Esophagus muscularis mucosa (tissue), 4 donors: ENCODE measurements at regions not wholly inside any gene's neighbourhood (a gene's known extent, or its start where the extent isn't known, plus 50 kb on each side); places are given as distances from the start of the nearest gene placed in this dataset.
"Not testable (repeated sequence)": the region's sequence is repeated elsewhere in the genome, so short reads cannot be mapped to it uniquely, and the experiment has no call there.

Experiments used
- DNase-seq: peaks from one replicate; pipeline ENCODE4 v3.0.0-alpha.2; 2017; ENCODE audit errors: extremely low spot score
- H3K27ac ChIP-seq, 4 donors: fragments of 200-600 bp; sonication (generic); replicated peaks in 1 of 4; 1 replicate in 3 of 4; 2 replicates in 1 of 4; pipeline ENCODE4 v1.5.1; 2016 to 2019; ENCODE audit warnings: mild to moderate bottlenecking in 1 of 4
- H3K27me3 ChIP-seq, 4 donors: fragments of 200-600 bp; sonication (generic); one replicate each; pipeline versions ENCODE4 v1.5.1 to v1.6.0; 2016 to 2019
- H3K36me3 ChIP-seq, 4 donors: fragments of 200-600 bp; sonication (generic); one replicate each; pipeline ENCODE4 v1.5.1; 2016 to 2019
- H3K4me1 ChIP-seq, 4 donors: fragments of 200-600 bp; sonication (generic); one replicate each; pipeline ENCODE4 v1.5.1; 2016 to 2019
- H3K4me3 ChIP-seq, 4 donors: fragments of 200-600 bp; sonication (generic); 1 replicate in 2 of 4; 2 replicates in 2 of 4; pipeline ENCODE4 v1.5.1; 2016 to 2019; ENCODE audit warnings: mild to moderate bottlenecking in 4 of 4, moderate library complexity in 1 of 4
- H3K9me3 ChIP-seq, 4 donors: fragments of 200-600 bp; sonication (generic); 1 replicate in 3 of 4; 2 replicates in 1 of 4; pipeline ENCODE4 v1.5.1; 2016 to 2019
- EP300 ChIP-seq: sonication (generic); formaldehyde crosslinking; IDR thresholded peaks from one replicate; pipeline ENCODE4 v1.6.1; 2017; ENCODE audit warnings: antibody characterized with exemption
- POLR2A ChIP-seq: fragments of 450-650 bp; IDR thresholded peaks from one replicate; pipeline ENCODE4 v1.6.1; 2017; ENCODE audit warnings: antibody characterized with exemption, moderate library complexity, mild to moderate bottlenecking, low read depth
- POLR2AphosphoS5 ChIP-seq, 2 donors: sonication (generic); formaldehyde crosslinking; IDR thresholded peaks; one replicate each; pipeline ENCODE4 v1.6.1; 2017; ENCODE audit warnings: antibody characterized with exemption in 2 of 2
- WGBS: methylation state at CpG from one replicate; pipeline ENCODE4 v1.1.5; 2018; 5-methylcytosine and 5-hydroxymethylcytosine counted together
- intact Hi-C: fragments of 100-400 bp; cut with DNase I; formaldehyde crosslinking; loops from one replicate; pipeline ENCODE4 v1.15.1; 2023
- TF ChIP-seq, protein P1 (sequence below), 3 experiments: fragments of 200-600 bp in 2 of 3; fragments of 450-650 bp in 1 of 3; sonication (generic) in 2 of 3; IDR thresholded peaks; one replicate each; pipeline ENCODE4 v1.5.1; 2017 to 2019; ENCODE audit warnings: antibody characterized with exemption in 3 of 3, mild to moderate bottlenecking in 2 of 3, moderate library complexity in 1 of 3

GRCh38 chr1:104029456-104029970 is 279.8 kb downstream of the AMY1C start:
- TF ChIP-seq, protein P1, sequence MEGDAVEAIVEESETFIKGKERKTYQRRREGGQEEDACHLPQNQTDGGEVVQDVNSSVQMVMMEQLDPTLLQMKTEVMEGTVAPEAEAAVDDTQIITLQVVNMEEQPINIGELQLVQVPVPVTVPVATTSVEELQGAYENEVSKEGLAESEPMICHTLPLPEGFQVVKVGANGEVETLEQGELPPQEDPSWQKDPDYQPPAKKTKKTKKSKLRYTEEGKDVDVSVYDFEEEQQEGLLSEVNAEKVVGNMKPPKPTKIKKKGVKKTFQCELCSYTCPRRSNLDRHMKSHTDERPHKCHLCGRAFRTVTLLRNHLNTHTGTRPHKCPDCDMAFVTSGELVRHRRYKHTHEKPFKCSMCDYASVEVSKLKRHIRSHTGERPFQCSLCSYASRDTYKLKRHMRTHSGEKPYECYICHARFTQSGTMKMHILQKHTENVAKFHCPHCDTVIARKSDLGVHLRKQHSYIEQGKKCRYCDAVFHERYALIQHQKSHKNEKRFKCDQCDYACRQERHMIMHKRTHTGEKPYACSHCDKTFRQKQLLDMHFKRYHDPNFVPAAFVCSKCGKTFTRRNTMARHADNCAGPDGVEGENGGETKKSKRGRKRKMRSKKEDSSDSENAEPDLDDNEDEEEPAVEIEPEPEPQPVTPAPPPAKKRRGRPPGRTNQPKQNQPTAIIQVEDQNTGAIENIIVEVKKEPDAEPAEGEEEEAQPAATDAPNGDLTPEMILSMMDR (IDR thresholded peaks at IDR 0.05) = no peak
- TF ChIP-seq EP300 (no peak), POLR2A (no peak), POLR2AphosphoS5 (IDR thresholded peaks at IDR 0.05) (no peak)
- no peak overlapping the region for H3K27ac ChIP-seq
- WGBS = 85% methylated on average over 1 of the region's 1 CpG
- no peak overlapping the region for H3K4me3 ChIP-seq
- no peak for DNase-seq
- no peaks in the 10 kb centered on the region for H3K4me1 ChIP-seq
- H3K27me3 ChIP-seq = no peaks in the 10 kb centered on the region
- no peaks in the 10 kb centered on the region for H3K36me3 ChIP-seq
- intact Hi-C loops = no loop called here
- H3K9me3 ChIP-seq = no peaks in the 10 kb centered on the region

- no peaks in the 10 kb centered on the region for H3K36me3 ChIP-seq
- WGBS = 67% methylated on average over 8 of the region's 8 CpGs
- no peak for DNase-seq
- no peaks in the 10 kb centered on the region for H3K27me3 ChIP-seq
- no peak overlapping the region for H3K4me3 ChIP-seq
- intact Hi-C loops = no loop called here
- H3K27ac ChIP-seq = no peak overlapping the region
- no peaks in the 10 kb centered on the region for H3K9me3 ChIP-seq
- TF ChIP-seq POLR2A (no peak), EP300 (no peak), POLR2AphosphoS5 (IDR thresholded peaks at IDR 0.05) (no peak)
- TF ChIP-seq, protein P1 (IDR thresholded peaks at IDR 0.05) = no peak
- no peaks in the 10 kb centered on the region for H3K4me1 ChIP-seq
Measured at GRCh38 chr1:104056786-104057185, 307.1 kb downstream of the AMY1C start.

- H3K27me3 ChIP-seq, H3K27ac ChIP-seq, intact Hi-C loops, DNase-seq, H3K9me3 ChIP-seq, H3K4me3 ChIP-seq, H3K36me3 ChIP-seq, H3K4me1 ChIP-seq: not testable (repeated sequence)
- 74% methylated on average over 4 of the region's 6 CpGs for WGBS
Measured at GRCh38 chr1:104057219-104057898, 307.7 kb downstream of the AMY1C start.

GRCh38 chr1:104061637-104062036 is 311.9 kb downstream of the AMY1C start:
- 89% methylated on average over 3 of the region's 3 CpGs for WGBS
- H3K27ac ChIP-seq, H3K4me3 ChIP-seq, H3K36me3 ChIP-seq, H3K4me1 ChIP-seq, intact Hi-C loops, DNase-seq, H3K27me3 ChIP-seq, H3K9me3 ChIP-seq: not testable (repeated sequence)

DNA sequence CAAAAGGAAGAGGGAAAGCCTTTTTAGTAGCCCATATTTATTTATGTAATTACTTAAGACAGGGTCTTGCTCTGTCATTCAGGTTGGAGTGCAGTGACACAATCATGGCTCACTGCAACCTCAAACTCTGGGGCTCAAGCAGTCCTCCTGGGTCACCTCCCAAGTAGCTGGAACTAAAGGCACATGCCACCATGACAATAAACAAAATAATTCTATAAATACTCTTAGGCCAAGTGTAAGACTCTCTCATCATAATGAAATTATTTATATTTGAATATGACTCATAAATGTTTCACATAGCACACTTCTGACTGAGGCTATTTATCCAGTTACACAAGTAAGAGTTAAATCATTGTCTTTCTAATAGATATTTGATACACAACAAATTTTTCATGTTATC is 314.7 kb downstream of the AMY1C start:
- H3K36me3 ChIP-seq = no peaks in the 10 kb centered on the region
- H3K27ac ChIP-seq = no peak overlapping the region
- intact Hi-C loops = no loop called here

More for the DNA sequence above, 314.7 kb downstream of the AMY1C start:
- Histone ChIP-seq H3K4me1 (no peaks in the 10 kb centered on the region), H3K27me3 (no peaks in the 10 kb centered on the region), H3K9me3 (no peaks in the 10 kb centered on the region), H3K4me3 (no peak overlapping the region)
- TF ChIP-seq POLR2A (no peak), EP300 (no peak), POLR2AphosphoS5 (IDR thresholded peaks at IDR 0.05) (no peak)
- TF ChIP-seq, protein P1 (IDR thresholded peaks at IDR 0.05) = no peak
- DNase-seq = no peak
